Suppressor macrophage treated with lipopolysaccharide for 4 hours (primary cell): ENCODE measurements at regions not wholly inside any gene's neighbourhood (a gene's known extent, or its start where the extent isn't known, plus 50 kb on each side); places are given as distances from the start of the nearest gene placed in this dataset.
A peak's percentile ranks its signal among the peaks of the same experiment; 100 is the strongest.
"Not testable (repeated sequence)": the region's sequence is repeated elsewhere in the genome, so short reads cannot be mapped to it uniquely, and the experiment has no call there.

Source experiments
- DNase-seq: peaks from one replicate; pipeline ENCODE4 v3.0.0-alpha.2; 2020

GRCh38 chr21:24658926-24659325 lies 948.4 kb downstream of the MRPL39 start:
- no peak for DNase-seq

GRCh38 chr21:24658026-24658425 lies 949.3 kb downstream of the MRPL39 start:
- DNase-seq, result no peak

- DNase-seq, result no peak
Observed at GRCh38 chr21:24649691-24650090, 957.6 kb downstream of the MRPL39 start.

- no peak for DNase-seq
Observed at GRCh38 chr21:24636696-24637095, 970.6 kb downstream of the MRPL39 start.

GRCh38 chr21:24634749-24635148 lies 972.5 kb downstream of the MRPL39 start:
- DNase-seq, result no peak

GRCh38 chr21:24628536-24628935 lies 978.7 kb downstream of the MRPL39 start:
- no peak for DNase-seq

GRCh38 chr21:24628046-24628445 lies 979.2 kb downstream of the MRPL39 start:
- no peak for DNase-seq

- DNase-seq, result no peak
Observed at GRCh38 chr21:24617819-24618218, 989.5 kb downstream of the MRPL39 start.

GRCh38 chr21:24594082-24594481 lies 1013.2 kb downstream of the MRPL39 start:
- DNase-seq, result no peak

- DNase-seq, result no peak
Observed at GRCh38 chr21:24590261-24590660, 1017.0 kb downstream of the MRPL39 start.

GRCh38 chr21:24583473-24583872 lies 1023.8 kb downstream of the MRPL39 start:
- no peak for DNase-seq

GRCh38 chr21:24577301-24577700 lies 1030.0 kb downstream of the MRPL39 start:
- DNase-seq, result no peak

GRCh38 chr21:24561291-24561690 lies 1046.0 kb downstream of the MRPL39 start:
- DNase-seq, result no peak

GRCh38 chr21:24552491-24552890 lies 1054.8 kb downstream of the MRPL39 start:
- no peak for DNase-seq

- DNase-seq, result no peak
Observed at GRCh38 chr21:24545807-24546361, 1061.4 kb downstream of the MRPL39 start.

- peak; percentile 46 for DNase-seq
Observed at GRCh38 chr21:24514081-24514733, 1093.1 kb downstream of the MRPL39 start.

GRCh38 chr21:24509131-24509530 lies 1098.2 kb downstream of the MRPL39 start:
- DNase-seq, result no peak

- DNase-seq, result no peak
Observed at GRCh38 chr21:24486973-24487372, 1120.3 kb downstream of the MRPL39 start.

GRCh38 chr21:24483361-24483760 lies 1123.9 kb downstream of the MRPL39 start:
- not testable (repeated sequence) for DNase-seq

- no peak for DNase-seq
Observed at GRCh38 chr21:24470852-24471251, 1136.4 kb downstream of the MRPL39 start.

- DNase-seq, result no peak
Observed at GRCh38 chr21:24456358-24456757, 1150.9 kb downstream of the MRPL39 start.

- no peak for DNase-seq
Observed at GRCh38 chr21:24450119-24450518, 1157.2 kb downstream of the MRPL39 start.

GRCh38 chr21:24445517-24445916 lies 1161.8 kb downstream of the MRPL39 start:
- no peak for DNase-seq

- no peak for DNase-seq
Observed at GRCh38 chr21:24444736-24445135, 1162.5 kb downstream of the MRPL39 start.

GRCh38 chr21:24436236-24436635 lies 1171.0 kb downstream of the MRPL39 start:
- DNase-seq, result no peak
